ENCODE measurements at regions not wholly inside any gene's neighbourhood (a gene's known extent, or its start where the extent isn't known, plus 50 kb on each side); places are given as distances from the start of the nearest gene placed in this dataset.

DNA sequence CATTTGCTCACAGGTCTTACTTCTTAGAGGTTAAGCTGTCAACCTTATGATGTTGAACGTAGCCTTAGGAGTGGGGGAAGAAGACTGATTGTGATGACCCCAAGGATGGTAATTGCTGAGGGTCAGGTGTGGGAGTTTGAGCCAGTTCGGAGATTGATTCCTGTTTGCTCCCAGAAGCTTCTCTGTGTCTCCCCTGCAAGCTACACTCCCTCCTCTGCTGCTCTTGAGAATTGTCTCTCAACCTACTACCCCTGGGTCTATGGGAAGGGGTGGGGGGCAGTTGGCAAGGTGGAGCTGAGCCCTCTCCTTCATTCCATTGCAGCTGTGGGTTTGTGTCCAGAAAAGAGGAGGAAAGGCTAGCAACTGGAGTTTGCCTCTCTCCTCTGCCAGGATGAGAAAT lies 113.8 kb downstream of the PLEKHG1 start:
- DNase-seq: no peak
- H3K27ac ChIP-seq: peak overlapping the region in 1 of 4 donors; percentile 27
- no peaks in the 10 kb centered on the region for H3K27me3 ChIP-seq
- H3K4me3 ChIP-seq: no peak overlapping the region
- TF ChIP-seq POLR2A (IDR thresholded peaks at IDR 0.05): no peak
- TF ChIP-seq, protein P1, sequence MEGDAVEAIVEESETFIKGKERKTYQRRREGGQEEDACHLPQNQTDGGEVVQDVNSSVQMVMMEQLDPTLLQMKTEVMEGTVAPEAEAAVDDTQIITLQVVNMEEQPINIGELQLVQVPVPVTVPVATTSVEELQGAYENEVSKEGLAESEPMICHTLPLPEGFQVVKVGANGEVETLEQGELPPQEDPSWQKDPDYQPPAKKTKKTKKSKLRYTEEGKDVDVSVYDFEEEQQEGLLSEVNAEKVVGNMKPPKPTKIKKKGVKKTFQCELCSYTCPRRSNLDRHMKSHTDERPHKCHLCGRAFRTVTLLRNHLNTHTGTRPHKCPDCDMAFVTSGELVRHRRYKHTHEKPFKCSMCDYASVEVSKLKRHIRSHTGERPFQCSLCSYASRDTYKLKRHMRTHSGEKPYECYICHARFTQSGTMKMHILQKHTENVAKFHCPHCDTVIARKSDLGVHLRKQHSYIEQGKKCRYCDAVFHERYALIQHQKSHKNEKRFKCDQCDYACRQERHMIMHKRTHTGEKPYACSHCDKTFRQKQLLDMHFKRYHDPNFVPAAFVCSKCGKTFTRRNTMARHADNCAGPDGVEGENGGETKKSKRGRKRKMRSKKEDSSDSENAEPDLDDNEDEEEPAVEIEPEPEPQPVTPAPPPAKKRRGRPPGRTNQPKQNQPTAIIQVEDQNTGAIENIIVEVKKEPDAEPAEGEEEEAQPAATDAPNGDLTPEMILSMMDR (IDR thresholded peaks at IDR 0.05): no peak
- no peaks in the 10 kb centered on the region for H3K36me3 ChIP-seq (replicated peaks in 1 of 2; ENCODE audit: insufficient read depth in 1 of 2, low read depth in 2 of 2)
- no peak for ATAC-seq
- H3K9me3 ChIP-seq: no peaks in the 10 kb centered on the region
- intact Hi-C loops (cut with DNase I): no loop called here
- 80 to 86% methylated on average over 2 of the region's 2 CpGs for WGBS, 2 donors
- peaks cover 20% of the 10 kb centered on the region for H3K4me1 ChIP-seq

DNA sequence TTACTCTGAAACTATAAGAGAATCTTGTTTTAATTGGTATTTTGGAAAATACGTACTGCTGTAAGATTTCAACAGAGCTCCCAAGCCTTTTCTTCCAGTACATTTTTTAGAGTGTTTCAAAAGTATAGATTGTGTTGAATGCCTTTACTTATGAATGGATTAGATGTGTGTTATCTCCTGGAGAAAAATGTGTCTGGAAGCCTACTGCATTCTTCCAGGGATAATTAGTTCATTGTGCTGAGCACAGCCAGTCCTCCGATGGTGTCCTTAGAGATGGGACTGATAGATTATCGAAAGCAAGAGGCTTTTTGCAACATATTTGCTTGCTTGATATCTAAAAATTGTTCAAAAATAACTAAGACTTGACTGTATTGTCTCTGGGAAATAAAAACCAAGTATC lies 114.2 kb downstream of the PLEKHG1 start:
- H3K27ac ChIP-seq: peak overlapping the region in 1 of 4 donors; percentile 27
- 62 to 66% methylated on average over 3 of the region's 3 CpGs for WGBS, 2 donors
- no peaks in the 10 kb centered on the region for H3K9me3 ChIP-seq
- ATAC-seq (no peak), DNase-seq (no peak)
- no peaks in the 10 kb centered on the region for H3K27me3 ChIP-seq
- TF ChIP-seq POLR2A (IDR thresholded peaks at IDR 0.05): no peak
- TF ChIP-seq, protein P1 (IDR thresholded peaks at IDR 0.05): no peak
- H3K4me1 ChIP-seq: peaks cover 20% of the 10 kb centered on the region
- no peaks in the 10 kb centered on the region for H3K36me3 ChIP-seq (replicated peaks in 1 of 2; ENCODE audit: insufficient read depth in 1 of 2, low read depth in 2 of 2)
- intact Hi-C loops (cut with DNase I): no loop called here
- H3K4me3 ChIP-seq: no peak overlapping the region

DNA sequence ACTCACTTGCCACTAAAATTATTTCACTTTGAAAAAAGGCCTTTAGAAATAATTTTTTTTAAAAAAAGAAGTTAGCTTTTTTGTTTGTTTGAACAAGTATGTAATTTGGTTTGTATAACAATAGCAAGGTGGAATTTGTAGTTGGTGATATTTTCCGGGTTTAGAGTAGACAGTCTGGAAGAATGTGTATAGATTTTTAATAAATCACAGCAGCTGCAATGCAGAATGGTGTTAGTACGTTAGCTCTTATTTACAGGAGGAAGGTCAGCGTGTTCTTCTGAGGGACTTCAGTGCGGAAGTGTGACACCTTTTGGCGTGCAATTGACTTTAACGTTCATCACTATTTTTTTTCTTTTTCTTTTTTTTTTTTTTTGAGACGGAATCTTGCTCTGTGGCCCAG lies 115.4 kb downstream of the PLEKHG1 start:
- intact Hi-C loops (cut with DNase I): no loop called here
- DNase-seq (no peak), ATAC-seq (peak; percentile 62)
- no peaks in the 10 kb centered on the region for H3K36me3 ChIP-seq (replicated peaks in 1 of 2; ENCODE audit: insufficient read depth in 1 of 2, low read depth in 2 of 2)
- WGBS, 2 donors: 55 to 59% methylated on average over 7 of the region's 7 CpGs
- TF ChIP-seq, protein P1 (IDR thresholded peaks at IDR 0.05): no peak
- no peak for TF ChIP-seq POLR2A (IDR thresholded peaks at IDR 0.05)
- no peaks in the 10 kb centered on the region for H3K27me3 ChIP-seq
- peaks cover 20% of the 10 kb centered on the region for H3K4me1 ChIP-seq
- H3K4me3 ChIP-seq: no peak overlapping the region
- no peaks in the 10 kb centered on the region for H3K9me3 ChIP-seq
- no peak overlapping the region for H3K27ac ChIP-seq

DNA sequence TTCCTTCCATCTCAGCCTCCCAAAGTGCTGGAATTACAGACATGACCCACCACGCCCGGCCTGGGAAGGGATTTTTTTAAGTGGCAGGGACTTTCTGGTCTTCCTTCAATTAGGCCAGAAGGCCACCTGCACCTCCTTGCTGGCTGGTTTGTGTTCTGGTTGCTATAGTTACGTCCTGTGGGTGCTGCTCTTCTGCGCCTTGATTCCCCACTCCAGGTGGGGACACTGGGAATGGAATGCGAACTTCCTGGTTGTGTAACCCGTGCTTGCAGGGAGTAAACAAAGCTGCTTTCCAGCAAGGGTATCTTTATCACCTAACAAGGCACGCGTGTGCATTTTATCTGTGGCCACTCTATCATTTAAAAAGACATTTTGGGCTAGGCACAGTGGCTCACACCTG lies 117.7 kb downstream of the PLEKHG1 start:
- Histone ChIP-seq H3K4me1 (peaks cover 19% of the 10 kb centered on the region), H3K4me3 (no peak overlapping the region), H3K9me3 (no peaks in the 10 kb centered on the region), H3K27ac (peak overlapping the region in 1 of 4 donors; percentile 17), H3K36me3 (replicated peaks in 1 of 2; ENCODE audit: insufficient read depth in 1 of 2, low read depth in 2 of 2) (no peaks in the 10 kb centered on the region), H3K27me3 (no peaks in the 10 kb centered on the region)
- DNase-seq: peak; percentile 13 to 46 (median 22)
- peak; percentile 66 for ATAC-seq
- 53% methylated on average over 8 of the region's 8 CpGs for WGBS, 2 donors
- intact Hi-C loops (cut with DNase I): no loop called here
- TF ChIP-seq, protein P1 (IDR thresholded peaks at IDR 0.05): no peak
- TF ChIP-seq POLR2A (IDR thresholded peaks at IDR 0.05): no peak

DNA sequence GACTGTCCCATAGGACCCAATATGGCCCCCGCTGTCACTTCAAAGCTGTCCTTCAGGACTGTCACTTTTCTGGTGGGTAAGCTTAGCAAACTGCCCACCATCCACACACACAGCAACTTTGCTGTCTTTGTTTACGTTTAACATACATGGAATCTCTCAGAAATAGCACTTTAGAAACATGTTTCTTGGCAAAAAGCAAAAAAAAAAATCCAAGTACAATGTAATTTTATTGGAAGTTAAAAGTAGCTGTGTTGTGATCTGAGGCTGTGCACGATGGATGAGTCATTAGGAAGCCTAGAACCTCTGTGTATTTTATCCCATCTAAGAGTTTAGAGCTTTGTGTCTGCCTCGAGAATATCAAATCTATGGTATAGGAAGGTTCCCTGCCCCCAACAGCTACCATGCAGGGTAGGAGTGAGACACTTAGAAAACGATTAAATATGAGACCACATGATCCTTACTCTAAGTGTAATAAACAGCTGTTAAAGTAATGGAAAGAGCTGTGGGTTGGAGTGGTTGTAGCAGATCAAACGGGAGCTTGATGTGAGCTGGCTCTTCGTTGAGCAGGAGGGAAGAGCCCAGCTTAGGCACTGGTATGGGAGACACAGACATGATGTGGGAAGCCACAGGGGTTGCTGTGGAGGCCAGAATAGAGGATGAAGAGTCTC lies 119.5 kb downstream of the PLEKHG1 start:
- WGBS, 2 donors: 68 to 79% methylated on average over 7 of the region's 7 CpGs
- ATAC-seq (no peak), DNase-seq (no peak)
- H3K4me3 ChIP-seq: no peak overlapping the region
- peaks cover 4% of the 10 kb centered on the region for H3K4me1 ChIP-seq
- no peaks in the 10 kb centered on the region for H3K27me3 ChIP-seq
- intact Hi-C loops (cut with DNase I): no loop called here
- TF ChIP-seq POLR2A (IDR thresholded peaks at IDR 0.05): no peak
- TF ChIP-seq, protein P1 (IDR thresholded peaks at IDR 0.05): no peak
- no peaks in the 10 kb centered on the region for H3K9me3 ChIP-seq
- no peak overlapping the region for H3K27ac ChIP-seq
- H3K36me3 ChIP-seq (replicated peaks in 1 of 2; ENCODE audit: insufficient read depth in 1 of 2, low read depth in 2 of 2): no peaks in the 10 kb centered on the region

All from body of pancreas (tissue), 4 donors.